Stimulated activated memory B cell treated with anti-CD40 and anti-IgM and Interleukin-4, amounts not matched to agents 10 μg/mL and 1 μg/mL and 100 μg/mL, for 72 hours (primary cell): ENCODE measurements at regions not wholly inside any gene's neighbourhood (a gene's known extent, or its start where the extent isn't known, plus 50 kb on each side); places are given as distances from the start of the nearest gene placed in this dataset.

Experiments used
- ATAC-seq: fragments of 150-1000 bp; cut with Tn5 transposase; 2 replicates; pipeline ENCODE4 v1.10.0; 2021
- H3K27ac Mint-ChIP-seq: one replicate; pipeline ENCODE4 v1.8.0; 2022; ENCODE audit warnings: mild to moderate bottlenecking, mixed read lengths
- H3K27me3 Mint-ChIP-seq: one replicate; pipeline ENCODE4 v1.8.0; 2022; ENCODE audit warnings: mixed read lengths
- H3K36me3 Mint-ChIP-seq: one replicate; pipeline ENCODE4 v1.8.0; 2022; ENCODE audit warnings: mixed read lengths
- H3K4me1 Mint-ChIP-seq: one replicate; pipeline ENCODE4 v1.8.0; 2022; ENCODE audit warnings: mixed read lengths
- H3K4me3 Mint-ChIP-seq: one replicate; pipeline ENCODE4 v1.8.0; 2022; ENCODE audit warnings: mild to moderate bottlenecking, moderate library complexity, mixed read lengths
- H3K9me3 Mint-ChIP-seq: one replicate; pipeline ENCODE4 v1.8.0; 2022; ENCODE audit warnings: mixed read lengths

- Mint-ChIP-seq H3K4me3 (no peak overlapping the region), H3K4me1 (no peaks in the 10 kb centered on the region), H3K36me3 (no peaks in the 10 kb centered on the region), H3K9me3 (peaks cover 20% of the 10 kb centered on the region), H3K27me3 (no peaks in the 10 kb centered on the region), H3K27ac (no peak overlapping the region)
- ATAC-seq: no peak
Measured at GRCh38 chr20:23266530-23267398, 83.8 kb upstream of the NXT1 start.

GRCh38 chr20:23265226-23265625 is 85.4 kb upstream of the NXT1 start:
- Mint-ChIP-seq H3K27ac (no peak overlapping the region), H3K9me3 (peaks cover 20% of the 10 kb centered on the region), H3K4me1 (no peaks in the 10 kb centered on the region), H3K27me3 (no peaks in the 10 kb centered on the region), H3K4me3 (no peak overlapping the region), H3K36me3 (no peaks in the 10 kb centered on the region)
- ATAC-seq: no peak

GRCh38 chr20:23264545-23264944 is 86.0 kb upstream of the NXT1 start:
- no peaks in the 10 kb centered on the region for H3K4me1 Mint-ChIP-seq
- no peak for ATAC-seq
- H3K27me3 Mint-ChIP-seq: no peaks in the 10 kb centered on the region
- H3K4me3 Mint-ChIP-seq: no peak overlapping the region
- H3K27ac Mint-ChIP-seq: no peak overlapping the region
- no peaks in the 10 kb centered on the region for H3K36me3 Mint-ChIP-seq
- H3K9me3 Mint-ChIP-seq: peaks cover 16% of the 10 kb centered on the region

GRCh38 chr20:23260181-23260840 is 90.3 kb upstream of the NXT1 start:
- no peaks in the 10 kb centered on the region for H3K4me1 Mint-ChIP-seq
- H3K4me3 Mint-ChIP-seq: no peak overlapping the region
- H3K36me3 Mint-ChIP-seq: no peaks in the 10 kb centered on the region
- peaks cover 6% of the 10 kb centered on the region for H3K9me3 Mint-ChIP-seq
- no peak for ATAC-seq
- no peak overlapping the region for H3K27ac Mint-ChIP-seq
- peaks cover 15% of the 10 kb centered on the region for H3K27me3 Mint-ChIP-seq

- Mint-ChIP-seq H3K36me3 (no peaks in the 10 kb centered on the region), H3K27ac (no peak overlapping the region), H3K4me1 (no peaks in the 10 kb centered on the region), H3K9me3 (peaks cover 4% of the 10 kb centered on the region), H3K27me3 (peaks cover 28% of the 10 kb centered on the region), H3K4me3 (no peak overlapping the region)
- ATAC-seq: no peak
Measured at GRCh38 chr20:23258747-23259121, 91.9 kb upstream of the NXT1 start.

- no peaks in the 10 kb centered on the region for H3K9me3 Mint-ChIP-seq
- H3K4me1 Mint-ChIP-seq: no peaks in the 10 kb centered on the region
- H3K4me3 Mint-ChIP-seq: no peak overlapping the region
- H3K27ac Mint-ChIP-seq: no peak overlapping the region
- ATAC-seq: no peak
- H3K27me3 Mint-ChIP-seq: peaks cover 28% of the 10 kb centered on the region
- no peaks in the 10 kb centered on the region for H3K36me3 Mint-ChIP-seq
Measured at GRCh38 chr20:23257848-23258746, 92.5 kb upstream of the NXT1 start.

GRCh38 chr20:23257106-23257761 is 93.4 kb upstream of the NXT1 start:
- no peak overlapping the region for H3K4me3 Mint-ChIP-seq

GRCh38 chr20:23255716-23256385 is 94.7 kb upstream of the NXT1 start:
- no peaks in the 10 kb centered on the region for H3K9me3 Mint-ChIP-seq
- no peaks in the 10 kb centered on the region for H3K4me1 Mint-ChIP-seq
- H3K27me3 Mint-ChIP-seq: peaks cover 28% of the 10 kb centered on the region
- H3K4me3 Mint-ChIP-seq: no peak overlapping the region
- H3K27ac Mint-ChIP-seq: no peak overlapping the region
- no peaks in the 10 kb centered on the region for H3K36me3 Mint-ChIP-seq
- peak; percentile 3 for ATAC-seq

More at GRCh38 chr20:23257106-23257761, 93.4 kb upstream of the NXT1 start:
- peaks cover 28% of the 10 kb centered on the region for H3K27me3 Mint-ChIP-seq
- H3K9me3 Mint-ChIP-seq: no peaks in the 10 kb centered on the region
- no peaks in the 10 kb centered on the region for H3K4me1 Mint-ChIP-seq
- no peak for ATAC-seq
- H3K27ac Mint-ChIP-seq: no peak overlapping the region
- no peaks in the 10 kb centered on the region for H3K36me3 Mint-ChIP-seq

GRCh38 chr20:23255106-23255505 is 95.5 kb upstream of the NXT1 start:
- Mint-ChIP-seq H3K4me3 (no peak overlapping the region), H3K36me3 (no peaks in the 10 kb centered on the region), H3K27ac (no peak overlapping the region), H3K4me1 (no peaks in the 10 kb centered on the region), H3K27me3 (peaks cover 28% of the 10 kb centered on the region), H3K9me3 (no peaks in the 10 kb centered on the region)
- no peak for ATAC-seq

GRCh38 chr20:23254505-23254904 is 96.1 kb upstream of the NXT1 start:
- Mint-ChIP-seq H3K4me3 (no peak overlapping the region), H3K4me1 (no peaks in the 10 kb centered on the region), H3K36me3 (no peaks in the 10 kb centered on the region), H3K27ac (no peak overlapping the region), H3K9me3 (no peaks in the 10 kb centered on the region), H3K27me3 (peaks cover 28% of the 10 kb centered on the region)
- ATAC-seq: no peak

- no peak overlapping the region for H3K27ac Mint-ChIP-seq
- ATAC-seq: no peak
- no peaks in the 10 kb centered on the region for H3K36me3 Mint-ChIP-seq
- H3K4me3 Mint-ChIP-seq: no peak overlapping the region
- no peaks in the 10 kb centered on the region for H3K4me1 Mint-ChIP-seq
- peaks cover 28% of the 10 kb centered on the region for H3K27me3 Mint-ChIP-seq
- no peaks in the 10 kb centered on the region for H3K9me3 Mint-ChIP-seq
Measured at GRCh38 chr20:23254034-23254433, 96.6 kb upstream of the NXT1 start.

GRCh38 chr20:23253524-23253923 is 97.1 kb upstream of the NXT1 start:
- H3K9me3 Mint-ChIP-seq: no peaks in the 10 kb centered on the region
- H3K4me1 Mint-ChIP-seq: no peaks in the 10 kb centered on the region
- no peaks in the 10 kb centered on the region for H3K36me3 Mint-ChIP-seq
- ATAC-seq: no peak
- no peak overlapping the region for H3K4me3 Mint-ChIP-seq
- no peak overlapping the region for H3K27ac Mint-ChIP-seq
- H3K27me3 Mint-ChIP-seq: peaks cover 28% of the 10 kb centered on the region

GRCh38 chr20:23251779-23252178 is 98.8 kb upstream of the NXT1 start:
- H3K27ac Mint-ChIP-seq: no peak overlapping the region
- no peaks in the 10 kb centered on the region for H3K36me3 Mint-ChIP-seq
- no peak overlapping the region for H3K4me3 Mint-ChIP-seq
- peaks cover 8% of the 10 kb centered on the region for H3K4me1 Mint-ChIP-seq
- ATAC-seq: no peak
- peaks cover 27% of the 10 kb centered on the region for H3K27me3 Mint-ChIP-seq
- H3K9me3 Mint-ChIP-seq: no peaks in the 10 kb centered on the region

GRCh38 chr20:23249541-23249940 is 101.0 kb upstream of the NXT1 start:
- H3K9me3 Mint-ChIP-seq: peaks cover 4% of the 10 kb centered on the region
- peaks cover 14% of the 10 kb centered on the region for H3K4me1 Mint-ChIP-seq
- H3K27me3 Mint-ChIP-seq: peaks cover 7% of the 10 kb centered on the region
- H3K4me3 Mint-ChIP-seq: no peak overlapping the region
- no peak overlapping the region for H3K27ac Mint-ChIP-seq
- H3K36me3 Mint-ChIP-seq: no peaks in the 10 kb centered on the region
- ATAC-seq: no peak
